C4-2B (cell line): ENCODE measurements at regions not wholly inside any gene's neighbourhood (a gene's known extent, or its start where the extent isn't known, plus 50 kb on each side); places are given as distances from the start of the nearest gene placed in this dataset.

Experiments used
- H3K27ac ChIP-seq: fragments of 450-650 bp; 2 replicates; pipeline ENCODE4 v1.5.1; 2017
- ZFX ChIP-seq: fragments of 450-650 bp; IDR thresholded peaks from 2 replicates; pipeline ENCODE4 v1.6.1; 2017
- TF ChIP-seq, protein P1 (sequence below): fragments of 450-650 bp; conservative IDR thresholded peaks from 2 replicates; pipeline ENCODE4 v1.5.1; 2017; ENCODE audit warnings: mild to moderate bottlenecking

DNA sequence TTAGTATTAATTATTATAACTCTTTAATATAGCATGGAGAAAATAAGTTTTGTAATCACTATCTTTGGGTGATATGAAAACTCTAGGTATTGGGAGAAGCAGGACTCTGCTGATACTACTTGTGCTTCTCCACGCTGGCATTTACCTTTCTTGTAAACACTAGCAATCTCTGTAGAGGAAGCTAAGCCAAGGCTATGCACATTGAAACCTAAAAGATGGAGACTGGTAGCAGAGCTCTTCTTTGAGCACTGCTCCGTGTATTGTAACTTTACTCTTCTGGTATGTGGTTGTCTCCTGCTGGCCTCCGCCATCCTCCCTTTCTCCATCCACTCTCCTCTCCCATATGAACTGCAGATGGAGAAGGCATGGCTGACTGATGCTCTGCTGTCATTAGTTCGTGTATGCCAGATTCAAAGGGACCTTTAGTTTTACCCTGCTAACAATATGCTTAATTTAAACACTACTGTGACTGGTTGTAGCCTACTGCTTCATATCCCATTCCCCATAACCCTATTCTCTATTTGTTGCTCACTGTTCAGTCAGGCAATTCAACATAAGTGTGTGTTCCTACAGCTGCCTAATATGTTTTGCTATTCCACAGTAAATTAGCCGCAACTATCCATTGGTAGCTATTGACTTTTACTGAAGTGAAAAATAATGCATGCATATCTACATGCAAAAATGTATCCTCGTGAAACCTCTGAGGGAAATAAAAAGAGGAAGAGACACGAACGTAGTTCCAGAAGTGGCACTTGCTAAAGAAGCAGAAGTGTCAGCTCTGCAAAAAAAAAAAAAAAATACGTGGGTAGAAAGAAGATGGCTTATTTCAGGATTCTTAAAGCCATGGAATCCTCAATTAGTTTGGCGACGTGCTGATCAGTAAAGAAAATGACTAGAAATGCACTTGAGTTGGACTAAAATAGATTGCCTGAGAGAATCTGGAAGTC lies 55.6 kb upstream of the CCSER1 start:
- TF ChIP-seq, protein P1, sequence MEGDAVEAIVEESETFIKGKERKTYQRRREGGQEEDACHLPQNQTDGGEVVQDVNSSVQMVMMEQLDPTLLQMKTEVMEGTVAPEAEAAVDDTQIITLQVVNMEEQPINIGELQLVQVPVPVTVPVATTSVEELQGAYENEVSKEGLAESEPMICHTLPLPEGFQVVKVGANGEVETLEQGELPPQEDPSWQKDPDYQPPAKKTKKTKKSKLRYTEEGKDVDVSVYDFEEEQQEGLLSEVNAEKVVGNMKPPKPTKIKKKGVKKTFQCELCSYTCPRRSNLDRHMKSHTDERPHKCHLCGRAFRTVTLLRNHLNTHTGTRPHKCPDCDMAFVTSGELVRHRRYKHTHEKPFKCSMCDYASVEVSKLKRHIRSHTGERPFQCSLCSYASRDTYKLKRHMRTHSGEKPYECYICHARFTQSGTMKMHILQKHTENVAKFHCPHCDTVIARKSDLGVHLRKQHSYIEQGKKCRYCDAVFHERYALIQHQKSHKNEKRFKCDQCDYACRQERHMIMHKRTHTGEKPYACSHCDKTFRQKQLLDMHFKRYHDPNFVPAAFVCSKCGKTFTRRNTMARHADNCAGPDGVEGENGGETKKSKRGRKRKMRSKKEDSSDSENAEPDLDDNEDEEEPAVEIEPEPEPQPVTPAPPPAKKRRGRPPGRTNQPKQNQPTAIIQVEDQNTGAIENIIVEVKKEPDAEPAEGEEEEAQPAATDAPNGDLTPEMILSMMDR, result no peak
- TF ChIP-seq ZFX, result no peak
- H3K27ac ChIP-seq, result no peak overlapping the region

DNA sequence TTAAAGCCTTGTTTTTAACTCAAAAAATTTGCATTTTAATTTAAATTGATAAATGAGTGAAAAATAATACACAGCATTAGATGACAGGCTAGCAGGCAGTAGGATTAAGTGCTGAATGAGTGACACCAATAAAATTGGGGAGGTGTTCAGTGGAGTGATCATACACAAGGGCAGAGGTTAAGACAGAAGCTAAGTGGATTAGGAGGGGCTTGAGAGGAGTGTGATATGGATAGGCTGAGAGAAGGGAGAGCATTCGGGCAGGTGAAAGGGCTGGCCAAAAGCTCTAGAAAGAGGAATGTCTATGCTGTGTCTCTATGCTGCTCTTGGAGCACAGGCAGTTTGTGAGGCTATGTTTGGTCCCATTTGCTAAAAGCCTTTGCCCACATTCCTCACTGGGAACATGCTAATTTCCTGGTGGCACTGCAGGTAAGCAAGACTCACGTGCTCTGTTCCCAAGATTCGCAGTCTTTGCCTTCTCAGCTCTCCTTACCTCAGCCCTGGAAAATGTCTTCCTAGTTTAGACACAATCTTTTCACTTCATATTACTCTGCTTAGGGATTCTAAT lies 52.8 kb upstream of the CCSER1 start:
- H3K27ac ChIP-seq, result no peak overlapping the region
- TF ChIP-seq, protein P1, result no peak
- TF ChIP-seq ZFX, result no peak
